T-helper 17 cell (primary cell): ENCODE measurements at regions not wholly inside any gene's neighbourhood (a gene's known extent, or its start where the extent isn't known, plus 50 kb on each side); places are given as distances from the start of the nearest gene placed in this dataset.
"Not testable (repeated sequence)": the region's sequence is repeated elsewhere in the genome, so short reads cannot be mapped to it uniquely, and the experiment has no call there.

Experiments used
- ATAC-seq: fragments of 150-1000 bp; cut with Tn5 transposase; 2 replicates; pipeline ENCODE4 v1.10.0; 2021; ENCODE audit warnings: mild to moderate bottlenecking, moderate library complexity
- DNase-seq, 3 donors: peaks; one replicate each; pipeline versions ENCODE4 v3.0.0 to v3.0.0-alpha.2; 2020 to 2021
- H3K9me3 ChIP-seq: one replicate; pipeline ENCODE4 v1.7.0; 2013; ENCODE audit warnings: low read length, mild to moderate bottlenecking; ENCODE audit not compliant: control insufficient read depth, poor library complexity, severe bottlenecking
- H3K27ac Mint-ChIP-seq: one replicate; pipeline ENCODE4 v1.8.0; 2022; ENCODE audit warnings: mild to moderate bottlenecking, moderate library complexity, mixed read lengths
- H3K27me3 Mint-ChIP-seq: one replicate; pipeline ENCODE4 v1.8.0; 2022; ENCODE audit warnings: mixed read lengths
- H3K36me3 Mint-ChIP-seq: one replicate; pipeline ENCODE4 v1.8.0; 2022; ENCODE audit warnings: low read depth, mixed read lengths
- H3K4me1 Mint-ChIP-seq: one replicate; pipeline ENCODE4 v1.8.0; 2022; ENCODE audit warnings: mild to moderate bottlenecking, mixed read lengths
- H3K4me3 Mint-ChIP-seq: one replicate; pipeline ENCODE4 v1.8.0; 2022; ENCODE audit warnings: mild to moderate bottlenecking, moderate library complexity, mixed read lengths

DNA sequence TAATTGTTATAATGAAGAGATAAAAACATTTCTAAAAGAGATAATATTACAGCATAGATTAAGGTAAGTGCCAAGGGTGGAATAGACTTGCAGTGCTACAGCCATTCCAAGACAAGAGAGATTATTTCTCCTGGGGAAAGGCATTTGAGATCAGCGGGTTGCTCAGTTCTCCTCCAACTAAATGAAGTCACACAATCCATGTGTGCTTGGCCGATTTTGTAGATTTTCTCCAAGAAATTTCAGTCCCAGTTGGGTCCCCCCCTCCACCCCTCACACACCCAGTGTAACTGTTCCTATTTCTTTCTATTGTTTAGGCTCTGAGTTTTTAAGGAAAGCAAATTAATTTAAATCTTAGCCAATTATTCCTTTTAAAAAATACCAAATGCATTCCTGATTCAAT is 315.1 kb downstream of the GOLGA6L6 start:
- H3K27me3 Mint-ChIP-seq, H3K27ac Mint-ChIP-seq, H3K36me3 Mint-ChIP-seq, DNase-seq, H3K9me3 ChIP-seq, H3K4me3 Mint-ChIP-seq, H3K4me1 Mint-ChIP-seq, ATAC-seq: not testable (repeated sequence)

DNA sequence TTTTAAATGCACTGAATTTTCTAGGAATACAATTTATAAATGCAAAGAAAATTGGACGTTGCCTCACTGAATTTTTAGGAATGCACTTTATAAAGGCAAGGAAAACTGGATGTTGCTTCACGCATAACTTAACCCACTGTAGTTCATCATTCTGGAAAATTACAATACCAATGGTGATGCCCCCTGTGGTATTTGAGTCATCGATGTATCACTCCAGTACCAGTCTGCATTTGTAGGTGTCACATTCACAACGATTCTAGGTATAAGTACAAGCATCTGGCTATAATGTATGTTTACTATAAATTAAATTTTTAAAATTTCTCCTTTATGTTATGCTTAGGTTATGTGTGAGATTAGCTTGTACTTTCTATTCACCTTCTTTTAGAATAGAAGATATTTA is 320.5 kb downstream of the GOLGA6L6 start:
- not testable (repeated sequence) for H3K27ac Mint-ChIP-seq, ATAC-seq, DNase-seq, H3K27me3 Mint-ChIP-seq, H3K4me3 Mint-ChIP-seq, H3K9me3 ChIP-seq, H3K4me1 Mint-ChIP-seq, H3K36me3 Mint-ChIP-seq

DNA sequence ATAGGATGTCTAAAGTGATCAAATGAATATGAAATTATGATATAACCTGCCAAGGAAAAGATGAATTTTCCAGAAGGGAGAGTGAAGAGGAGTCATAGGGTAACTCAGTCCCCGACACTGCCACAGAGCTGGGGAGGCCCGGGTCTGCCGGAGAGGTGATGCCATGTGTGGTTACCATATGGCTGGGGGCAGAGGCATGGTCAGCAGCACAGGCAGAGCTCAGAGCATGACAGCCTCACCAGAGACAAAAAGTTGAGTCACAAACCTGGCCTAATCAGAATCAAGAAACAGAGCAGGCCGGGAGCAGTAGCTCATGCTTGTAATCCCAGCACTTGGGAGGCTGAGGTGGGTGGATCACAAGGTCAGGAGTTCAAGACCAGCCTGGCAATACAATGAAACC is 322.4 kb downstream of the GOLGA6L6 start:
- not testable (repeated sequence) for H3K27me3 Mint-ChIP-seq, H3K27ac Mint-ChIP-seq, H3K4me3 Mint-ChIP-seq, DNase-seq, H3K36me3 Mint-ChIP-seq, ATAC-seq, H3K4me1 Mint-ChIP-seq, H3K9me3 ChIP-seq

DNA sequence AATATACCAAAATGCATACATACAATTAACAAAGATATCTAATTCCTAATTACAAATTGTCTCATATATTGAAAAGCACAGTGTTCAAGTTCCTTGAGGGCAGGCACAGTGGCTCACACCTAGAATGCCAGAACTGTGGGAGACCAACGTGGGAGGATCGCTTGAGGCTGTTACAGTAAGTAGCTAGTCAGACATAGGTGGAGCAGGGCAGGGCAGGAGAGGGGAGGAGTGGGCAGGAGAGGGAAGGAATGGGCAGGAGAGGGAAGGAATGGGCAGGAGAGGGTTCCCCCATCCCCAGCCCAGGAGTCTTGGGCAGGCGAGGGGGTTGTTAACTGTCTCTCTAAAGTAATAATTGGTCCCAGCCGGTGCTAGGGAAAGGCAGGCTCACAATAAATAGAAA is 325.9 kb downstream of the GOLGA6L6 start:
- not testable (repeated sequence) for H3K9me3 ChIP-seq, H3K27me3 Mint-ChIP-seq, H3K4me3 Mint-ChIP-seq, ATAC-seq, DNase-seq, H3K4me1 Mint-ChIP-seq, H3K36me3 Mint-ChIP-seq, H3K27ac Mint-ChIP-seq

DNA sequence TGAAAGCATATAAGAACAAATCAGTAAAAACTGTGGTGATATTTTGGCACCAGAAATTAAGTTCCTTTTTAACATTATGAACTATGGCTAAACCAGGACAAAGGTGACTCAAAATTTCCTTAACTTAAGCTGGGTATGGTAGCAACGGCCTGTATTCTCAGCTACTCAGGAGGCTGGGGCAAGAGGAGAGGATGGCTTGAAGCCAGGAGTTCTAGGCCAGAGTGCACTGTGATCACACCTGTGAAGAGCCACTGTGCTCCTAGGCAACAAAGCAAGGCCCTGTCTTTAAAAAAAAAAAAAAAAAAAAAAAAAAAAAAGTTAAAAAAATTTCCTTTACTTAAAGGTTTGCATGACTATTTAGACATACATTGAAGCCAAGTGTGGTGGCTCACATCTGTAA is 327.5 kb downstream of the GOLGA6L6 start:
- not testable (repeated sequence) for H3K4me1 Mint-ChIP-seq

DNA sequence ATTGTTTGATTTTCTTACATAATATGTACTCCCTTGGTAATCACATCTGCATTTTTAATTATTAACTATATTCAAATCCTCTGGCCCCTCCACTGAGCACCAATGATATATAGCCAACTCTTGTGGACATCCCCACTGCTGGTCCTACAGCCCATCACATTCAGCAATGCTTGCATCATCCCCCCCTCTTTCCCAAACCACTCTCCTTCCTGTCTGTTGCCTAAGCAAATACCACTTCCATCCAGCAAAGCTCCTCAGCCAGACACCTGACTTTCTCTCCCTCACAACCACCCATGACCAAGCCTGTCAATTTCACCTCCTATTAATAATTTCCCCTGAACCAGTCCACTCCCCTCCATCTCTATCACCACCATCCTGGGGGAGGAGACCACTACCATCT is 330.1 kb downstream of the GOLGA6L6 start:
- not testable (repeated sequence) for H3K4me1 Mint-ChIP-seq, H3K9me3 ChIP-seq, DNase-seq, H3K36me3 Mint-ChIP-seq, H3K4me3 Mint-ChIP-seq, H3K27ac Mint-ChIP-seq, H3K27me3 Mint-ChIP-seq, ATAC-seq

More for the DNA sequence above, 327.5 kb downstream of the GOLGA6L6 start:
- not testable (repeated sequence) for H3K27ac Mint-ChIP-seq, H3K27me3 Mint-ChIP-seq, H3K36me3 Mint-ChIP-seq, ATAC-seq, DNase-seq, H3K4me3 Mint-ChIP-seq, H3K9me3 ChIP-seq

DNA sequence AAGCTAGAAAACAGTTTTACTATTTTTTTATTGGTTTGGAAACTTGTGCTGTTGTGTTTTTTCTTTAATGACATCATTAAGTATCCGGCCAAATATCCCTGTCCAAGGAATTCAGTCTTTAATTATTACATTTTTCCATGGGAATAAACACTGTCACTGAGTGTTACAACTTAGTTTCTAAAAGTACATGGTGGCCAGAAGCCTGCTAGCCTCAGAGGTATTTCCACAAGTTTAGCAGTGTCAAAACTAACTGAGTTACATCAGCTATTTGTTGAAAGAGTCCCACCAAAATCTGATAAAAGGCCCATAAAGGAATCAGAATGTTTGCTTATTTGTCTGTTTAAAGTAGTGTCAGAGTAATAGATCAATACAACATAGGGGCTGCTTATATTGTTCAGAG is 331.6 kb downstream of the GOLGA6L6 start:
- not testable (repeated sequence) for H3K4me3 Mint-ChIP-seq, ATAC-seq, DNase-seq, H3K27ac Mint-ChIP-seq, H3K36me3 Mint-ChIP-seq, H3K9me3 ChIP-seq, H3K27me3 Mint-ChIP-seq, H3K4me1 Mint-ChIP-seq

DNA sequence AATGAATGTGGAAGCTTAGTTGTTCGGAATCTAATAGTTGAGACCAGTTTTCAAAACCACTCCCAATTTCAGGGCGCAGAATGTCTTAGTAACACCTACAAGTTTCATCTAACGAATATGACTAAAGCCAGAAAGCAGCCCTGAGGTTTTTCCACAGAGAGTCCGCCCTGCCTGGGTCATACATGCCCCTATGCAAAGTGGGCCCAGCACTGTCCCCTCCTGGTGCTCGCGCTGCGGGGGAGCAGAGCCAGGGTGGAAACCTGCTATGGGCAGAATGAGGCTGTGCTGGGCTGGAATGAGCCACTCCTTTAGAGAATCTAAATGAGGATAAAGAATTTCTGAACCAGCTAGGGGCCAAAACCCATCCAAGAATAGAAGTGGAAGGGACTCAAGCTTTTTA is 334.0 kb downstream of the GOLGA6L6 start:
- not testable (repeated sequence) for ATAC-seq, DNase-seq, H3K27ac Mint-ChIP-seq

DNA sequence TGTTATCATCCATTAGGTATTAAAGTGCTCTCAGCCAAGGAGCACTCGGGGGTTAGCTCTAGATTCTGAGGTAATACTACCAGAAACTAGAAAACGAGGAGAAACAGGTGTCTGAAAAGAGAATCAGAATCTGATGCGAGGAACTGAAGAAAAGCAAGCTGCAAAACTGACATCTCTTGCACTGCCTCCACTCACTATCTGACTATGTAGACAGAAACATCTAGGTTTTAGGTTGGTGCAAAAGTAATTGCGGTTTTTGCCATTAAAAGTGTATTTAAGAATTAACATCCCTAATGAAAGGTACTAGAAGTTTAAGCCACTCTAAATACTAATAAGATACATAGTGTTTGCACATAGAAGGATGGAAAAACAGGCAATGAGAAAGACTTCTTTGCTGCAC is 334.4 kb downstream of the GOLGA6L6 start:
- not testable (repeated sequence) for DNase-seq, H3K4me1 Mint-ChIP-seq, H3K27ac Mint-ChIP-seq, H3K9me3 ChIP-seq, H3K27me3 Mint-ChIP-seq, H3K36me3 Mint-ChIP-seq, ATAC-seq, H3K4me3 Mint-ChIP-seq

More for the DNA sequence above, 334.0 kb downstream of the GOLGA6L6 start:
- H3K4me3 Mint-ChIP-seq, H3K27me3 Mint-ChIP-seq, H3K4me1 Mint-ChIP-seq, H3K9me3 ChIP-seq, H3K36me3 Mint-ChIP-seq: not testable (repeated sequence)

DNA sequence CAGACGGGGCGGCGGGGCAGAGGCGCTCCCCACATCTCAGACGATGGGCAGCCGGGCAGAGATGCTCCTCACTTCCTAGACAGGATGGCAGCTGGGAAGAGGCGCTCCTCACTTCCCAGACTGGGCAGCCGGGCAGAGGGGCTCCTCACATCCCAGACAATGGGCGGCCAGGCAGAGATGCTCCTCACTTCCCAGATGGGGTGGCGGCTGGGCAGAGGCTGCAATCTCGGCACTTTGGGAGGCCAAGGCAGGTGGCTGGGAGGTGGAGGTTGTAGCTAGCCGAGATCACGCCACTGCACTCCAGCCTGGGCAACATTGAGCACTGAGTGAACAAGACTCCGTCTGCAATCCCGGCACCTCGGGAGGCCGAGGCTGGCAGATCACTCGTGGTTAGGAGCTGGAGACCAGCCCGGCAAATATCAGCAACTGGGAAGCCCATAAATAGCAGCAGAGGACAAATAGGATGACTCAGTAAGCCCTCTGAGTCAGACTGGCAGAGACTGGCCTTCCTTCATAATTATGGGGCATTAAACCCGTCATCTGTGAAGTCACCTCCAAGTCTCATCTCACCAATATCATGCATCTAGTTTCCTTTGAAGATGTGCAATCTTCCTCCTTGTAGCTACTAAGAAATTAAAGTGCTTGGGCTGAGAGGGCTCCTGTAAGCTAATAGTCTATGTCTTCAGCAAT is 337.3 kb downstream of the GOLGA6L6 start:
- not testable (repeated sequence) for ATAC-seq, DNase-seq, H3K4me3 Mint-ChIP-seq, H3K27ac Mint-ChIP-seq, H3K27me3 Mint-ChIP-seq, H3K9me3 ChIP-seq, H3K36me3 Mint-ChIP-seq, H3K4me1 Mint-ChIP-seq

DNA sequence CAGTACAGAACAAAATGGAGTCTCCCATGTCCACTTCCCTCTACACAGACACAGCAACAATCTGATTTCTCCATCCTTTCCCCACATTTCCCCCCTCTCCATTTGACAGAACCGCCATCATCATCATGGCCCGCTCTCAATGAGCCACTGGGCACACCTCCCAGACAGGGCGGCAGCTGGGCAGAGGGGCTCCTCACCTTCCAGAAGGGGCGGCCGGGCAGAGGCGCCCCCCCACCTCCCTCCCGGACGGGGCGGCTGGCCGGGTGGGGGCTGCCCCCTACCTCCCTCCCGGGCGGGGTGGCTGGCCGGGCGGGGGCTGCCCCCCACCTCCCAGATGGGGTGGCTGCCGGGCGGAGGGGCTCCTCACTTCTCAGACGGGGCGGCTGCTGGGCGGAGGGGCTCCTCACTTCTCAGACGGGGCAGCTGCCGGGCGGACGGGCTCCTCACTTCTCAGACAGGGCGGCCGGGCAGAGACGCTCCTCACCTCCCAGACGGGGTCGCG is 337.9 kb downstream of the GOLGA6L6 start:
- not testable (repeated sequence) for H3K36me3 Mint-ChIP-seq, H3K4me3 Mint-ChIP-seq, ATAC-seq, H3K27ac Mint-ChIP-seq, H3K4me1 Mint-ChIP-seq, H3K9me3 ChIP-seq, H3K27me3 Mint-ChIP-seq, DNase-seq

DNA sequence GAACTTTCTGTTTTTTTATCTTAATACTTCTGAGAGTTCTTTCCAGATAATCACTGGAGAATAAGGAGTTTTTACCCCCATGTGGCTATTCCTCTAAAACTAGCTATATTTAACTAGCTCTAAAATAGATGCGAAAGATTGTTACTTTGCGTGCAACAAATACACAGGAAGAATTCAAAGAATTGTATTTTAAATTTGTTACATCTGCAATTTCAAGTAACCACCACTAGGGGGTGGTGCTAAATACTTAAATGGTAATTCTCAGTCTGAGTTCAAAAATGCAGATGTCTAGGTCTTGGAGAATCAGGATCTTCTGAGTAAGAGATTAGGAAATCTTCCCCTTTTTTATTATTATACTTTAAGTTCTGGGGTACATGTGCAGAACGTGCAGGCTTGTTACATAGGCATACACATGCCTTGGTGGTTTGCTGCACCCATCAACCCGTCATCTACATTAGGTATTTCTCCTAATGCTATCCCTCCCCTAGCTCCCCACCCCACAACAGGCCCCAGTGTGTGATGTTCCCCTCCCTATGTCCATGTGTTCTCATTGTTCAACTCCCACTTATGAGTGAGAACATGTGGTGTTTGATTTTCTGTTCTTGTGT is 346.9 kb downstream of the GOLGA6L6 start:
- not testable (repeated sequence) for H3K4me3 Mint-ChIP-seq

DNA sequence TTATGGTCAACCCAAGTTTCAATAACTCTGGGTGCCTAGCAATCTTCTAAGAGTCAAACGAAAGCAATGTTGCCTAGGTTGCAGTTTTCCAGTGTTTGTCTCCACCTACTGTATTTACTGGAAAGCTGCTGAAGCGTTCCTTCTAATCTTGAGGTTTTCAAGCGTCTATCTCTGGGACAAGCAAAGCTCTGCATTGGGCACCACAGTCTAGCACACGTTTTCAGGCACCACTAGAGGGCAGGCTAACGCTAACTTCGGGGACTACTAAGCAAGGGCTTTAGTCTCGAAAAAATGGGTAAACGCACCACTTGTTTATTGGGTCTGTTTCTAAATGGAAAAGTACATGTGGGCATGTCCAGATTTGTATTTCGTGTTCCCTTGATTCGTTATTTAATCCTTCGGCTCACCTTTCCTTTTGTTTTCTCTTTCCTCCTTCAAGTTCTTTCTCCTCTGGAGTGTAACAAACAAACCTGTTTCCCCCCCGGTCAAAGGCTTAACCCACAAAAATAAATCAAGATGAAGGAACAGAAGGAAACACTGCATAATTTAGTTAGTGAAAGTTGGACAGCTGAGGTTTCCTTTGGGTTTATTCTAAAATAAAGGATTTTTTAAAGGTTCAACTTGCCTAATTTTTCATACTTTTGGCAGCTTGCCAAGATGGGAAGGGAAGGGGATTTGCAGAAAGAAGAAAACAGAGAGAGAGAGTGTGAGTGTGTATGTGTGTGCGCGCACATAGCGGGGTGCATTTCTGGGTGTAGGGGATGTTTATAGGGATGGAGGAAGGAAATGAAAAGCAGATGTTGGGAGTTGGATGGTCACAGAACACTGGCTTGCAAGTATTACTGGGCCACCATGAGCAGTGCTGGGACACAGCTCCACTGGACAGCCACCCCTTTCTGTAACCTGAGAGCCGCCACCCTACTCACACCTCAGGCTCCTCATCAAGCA is 348.3 kb downstream of the GOLGA6L6 start:
- not testable (repeated sequence) for H3K4me3 Mint-ChIP-seq, H3K36me3 Mint-ChIP-seq, H3K27ac Mint-ChIP-seq, H3K4me1 Mint-ChIP-seq, H3K27me3 Mint-ChIP-seq, H3K9me3 ChIP-seq
- ATAC-seq, result peak; percentile 95
- DNase-seq, result peak in 1 of 3 donors; percentile 43

More for the DNA sequence above, 346.9 kb downstream of the GOLGA6L6 start:
- not testable (repeated sequence) for ATAC-seq, H3K27ac Mint-ChIP-seq, H3K36me3 Mint-ChIP-seq, H3K9me3 ChIP-seq, H3K27me3 Mint-ChIP-seq, DNase-seq, H3K4me1 Mint-ChIP-seq
